HAP-1 (cell line): ENCODE measurements at regions not wholly inside any gene's neighbourhood (a gene's known extent, or its start where the extent isn't known, plus 50 kb on each side); places are given as distances from the start of the nearest gene placed in this dataset.

Source experiments
- DNase-seq, 2 experiments: peaks; one replicate each; pipeline ENCODE4 v3.0.0-alpha.2; 2016 to 2020; ENCODE audit warnings: low spot score in 2 of 2
- H3K27me3 ChIP-seq: fragments of 250-450 bp; sonication (Bioruptor Pico); 2 replicates; pipeline ENCODE4 v1.5.1; 2020; ENCODE audit warnings: low read depth, mild to moderate bottlenecking, moderate library complexity
- H3K36me3 ChIP-seq: fragments of 250-450 bp; sonication (Bioruptor Pico); replicated peaks from 2 replicates; pipeline ENCODE4 v1.5.1; 2020; ENCODE audit warnings: mild to moderate bottlenecking
- H3K4me1 ChIP-seq: fragments of 250-450 bp; sonication (Bioruptor Pico); 2 replicates; pipeline ENCODE4 v1.5.1; 2020; ENCODE audit warnings: mild to moderate bottlenecking
- H3K4me3 ChIP-seq: fragments of 250-450 bp; sonication (Bioruptor Pico); 2 replicates; pipeline ENCODE4 v1.5.1; 2020; ENCODE audit warnings: mild to moderate bottlenecking, moderate library complexity
- H3K9me3 ChIP-seq: fragments of 250-450 bp; sonication (Bioruptor Pico); 2 replicates; pipeline ENCODE4 v1.5.1; 2020; ENCODE audit warnings: mild to moderate bottlenecking, moderate library complexity
- in situ Hi-C: fragments of 300-500 bp; cut with MboI; formaldehyde crosslinking; loops from 3 replicates; pipeline ENCODE4 v1.14.3; 2020; ENCODE audit warnings: low sequenced_read_pairs, inconsistent platforms, mixed read lengths

DNA sequence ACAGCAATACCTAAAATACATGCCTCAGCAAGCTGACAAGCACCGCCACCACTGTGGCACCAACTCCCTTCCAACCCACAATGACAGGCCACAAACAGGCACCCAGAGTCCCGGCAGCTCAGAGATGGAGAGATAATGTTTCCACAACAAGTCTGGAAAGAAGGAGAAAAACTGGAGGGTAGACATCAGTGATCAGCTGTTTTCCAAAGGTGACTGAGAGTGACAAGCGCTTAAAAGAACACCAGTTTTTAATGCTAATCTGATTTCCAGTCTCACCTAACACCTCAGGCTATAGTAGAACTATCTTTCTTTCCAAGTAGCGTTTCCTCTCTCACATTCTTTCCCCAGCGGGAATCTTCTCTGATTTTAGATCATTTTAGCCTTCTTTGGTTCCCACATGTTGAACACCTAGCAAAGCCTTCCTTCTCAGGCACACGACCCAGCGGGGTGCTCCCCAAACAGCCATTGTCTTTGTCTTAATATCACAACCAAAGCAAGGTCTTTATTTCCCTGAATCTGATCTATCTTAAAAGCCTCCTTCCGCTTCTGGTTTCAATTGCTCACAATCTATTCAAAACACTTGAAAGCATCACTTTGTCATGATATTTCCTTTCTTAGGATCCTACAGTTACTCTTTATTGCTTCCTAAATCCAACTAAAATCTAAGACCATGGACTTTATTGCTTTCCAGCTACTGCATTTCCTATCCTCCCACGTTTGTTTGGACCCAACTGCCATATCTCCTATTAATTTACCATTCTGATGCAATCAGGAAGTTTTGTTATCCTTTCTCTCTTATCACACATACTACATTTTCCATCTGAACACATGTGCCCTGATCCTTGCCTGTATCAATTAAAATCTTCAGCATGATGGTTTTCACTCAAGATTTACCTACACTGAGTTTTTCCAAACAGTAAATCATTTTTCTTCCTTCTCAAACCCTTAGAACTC is 282.7 kb downstream of the ADGB start:
- no peaks in the 10 kb centered on the region for H3K9me3 ChIP-seq
- in situ Hi-C loops, result no loop called here
- H3K27me3 ChIP-seq, result peaks cover 2% of the 10 kb centered on the region; the same call in 1 of the 2 replicates
- no peak for DNase-seq
- no peaks in the 10 kb centered on the region for H3K4me1 ChIP-seq
- no peak overlapping the region for H3K4me3 ChIP-seq
- H3K36me3 ChIP-seq, result no peaks in the 10 kb centered on the region

DNA sequence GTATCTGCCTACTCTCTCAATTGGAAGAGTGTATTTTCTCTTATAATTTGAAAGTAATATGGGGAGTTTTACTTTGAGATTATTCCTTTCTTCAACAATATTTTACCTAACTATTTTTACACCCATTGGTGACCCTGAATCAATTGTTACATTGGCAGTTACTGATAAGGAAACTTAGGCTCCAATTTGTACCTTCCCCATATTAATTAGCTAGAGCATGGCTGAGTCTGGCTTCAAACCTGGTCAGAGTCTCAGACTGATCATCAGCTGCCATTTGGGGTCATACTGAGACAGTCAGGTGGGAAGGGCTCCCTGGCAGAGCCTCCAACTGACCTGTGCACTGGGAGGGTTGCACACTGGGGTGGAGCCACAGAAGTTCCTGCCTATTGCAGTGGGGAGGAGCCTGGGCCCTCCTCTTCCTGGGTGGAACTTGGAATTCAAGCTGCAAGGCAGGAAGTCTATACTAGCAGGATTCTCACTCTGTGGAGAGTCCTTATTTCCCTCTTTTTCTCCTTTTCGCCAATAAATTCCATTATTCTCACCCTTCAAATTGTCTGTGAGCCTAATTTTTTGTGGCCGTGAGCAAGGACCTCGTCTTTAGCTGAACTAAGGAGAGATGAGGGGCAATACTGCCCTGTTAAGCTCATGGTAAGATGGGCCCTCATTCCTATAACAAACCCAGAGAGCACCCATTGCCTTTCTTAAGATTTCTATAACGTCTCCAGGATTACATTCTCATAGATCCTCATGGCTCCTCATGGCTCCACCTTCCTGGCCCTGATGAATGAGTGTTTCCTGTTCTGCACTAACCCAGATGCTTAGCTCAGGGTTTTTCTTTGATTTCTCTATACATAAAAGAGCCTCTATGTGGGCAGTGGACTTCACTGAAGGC is 285.1 kb downstream of the ADGB start:
- H3K9me3 ChIP-seq, result no peaks in the 10 kb centered on the region
- no peaks in the 10 kb centered on the region for H3K4me1 ChIP-seq
- in situ Hi-C loops, result no loop called here
- H3K27me3 ChIP-seq, result peaks cover 2% of the 10 kb centered on the region; the same call in 1 of the 2 replicates
- no peak overlapping the region for H3K4me3 ChIP-seq
- no peak for DNase-seq
- H3K36me3 ChIP-seq, result no peaks in the 10 kb centered on the region

DNA sequence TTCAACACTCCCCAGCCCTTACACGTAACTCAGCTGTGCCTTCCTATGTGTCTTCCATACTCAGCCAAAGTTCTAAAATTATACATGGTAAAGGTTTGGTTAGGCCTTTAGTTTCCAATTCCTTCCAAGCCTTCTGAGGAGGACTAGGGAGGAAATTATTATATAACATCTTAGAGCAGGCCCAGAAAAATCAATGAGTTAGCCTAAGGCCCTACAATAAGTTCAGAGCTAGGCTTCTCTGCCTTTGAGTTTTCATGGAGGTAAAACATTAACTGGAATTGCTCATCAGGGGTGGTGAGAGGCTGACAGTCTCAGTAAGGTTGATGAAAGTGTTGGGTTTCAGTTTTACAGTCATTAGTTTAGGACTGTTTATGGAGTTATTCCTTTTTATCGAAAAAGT is 286.0 kb downstream of the ADGB start:
- H3K27me3 ChIP-seq, result peaks cover 2% of the 10 kb centered on the region; the same call in 1 of the 2 replicates
- H3K4me3 ChIP-seq, result no peak overlapping the region
- no peak for DNase-seq
- in situ Hi-C loops, result no loop called here
- H3K4me1 ChIP-seq, result no peaks in the 10 kb centered on the region
- no peaks in the 10 kb centered on the region for H3K9me3 ChIP-seq
- no peaks in the 10 kb centered on the region for H3K36me3 ChIP-seq

DNA sequence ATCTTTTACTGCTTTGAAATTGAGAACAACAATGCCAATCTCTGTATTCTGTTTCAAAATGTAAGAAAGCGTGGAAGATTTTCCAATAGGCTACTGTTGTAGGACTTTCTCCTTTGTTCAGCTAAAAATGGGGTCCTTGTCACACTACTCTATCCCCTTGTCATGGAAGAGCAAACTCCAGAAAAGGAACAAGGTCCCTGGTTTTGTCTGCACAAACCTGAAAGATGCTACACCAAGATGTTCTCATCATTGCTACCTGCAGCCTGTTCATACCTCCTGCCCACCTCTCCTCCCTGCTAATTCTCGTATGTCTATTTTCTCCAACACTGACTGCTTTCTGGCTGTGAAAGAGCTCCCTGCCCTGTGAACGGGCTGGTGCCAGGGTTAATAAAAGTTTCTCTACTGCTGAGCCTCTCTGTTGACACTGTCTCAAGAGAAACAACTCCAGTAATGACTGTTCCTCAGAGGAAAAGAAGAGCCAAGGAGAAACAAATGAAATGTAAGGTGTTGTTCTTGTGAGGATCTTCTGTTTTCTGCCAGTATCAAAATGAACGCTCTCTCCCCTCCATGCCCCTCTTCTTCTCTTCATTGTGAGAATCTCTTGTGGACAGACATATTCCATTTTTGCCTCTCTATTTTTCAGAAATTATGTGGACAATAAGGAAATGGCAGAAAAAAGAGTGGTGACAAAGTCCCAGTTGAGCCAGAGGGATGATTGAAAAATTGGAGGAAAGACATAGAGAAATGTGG is 287.1 kb downstream of the ADGB start:
- Histone ChIP-seq H3K4me1 (no peaks in the 10 kb centered on the region), H3K9me3 (no peaks in the 10 kb centered on the region), H3K4me3 (no peak overlapping the region), H3K27me3 (peaks cover 2% of the 10 kb centered on the region; the same call in 1 of the 2 replicates), H3K36me3 (no peaks in the 10 kb centered on the region)
- in situ Hi-C loops, result no loop called here
- no peak for DNase-seq

DNA sequence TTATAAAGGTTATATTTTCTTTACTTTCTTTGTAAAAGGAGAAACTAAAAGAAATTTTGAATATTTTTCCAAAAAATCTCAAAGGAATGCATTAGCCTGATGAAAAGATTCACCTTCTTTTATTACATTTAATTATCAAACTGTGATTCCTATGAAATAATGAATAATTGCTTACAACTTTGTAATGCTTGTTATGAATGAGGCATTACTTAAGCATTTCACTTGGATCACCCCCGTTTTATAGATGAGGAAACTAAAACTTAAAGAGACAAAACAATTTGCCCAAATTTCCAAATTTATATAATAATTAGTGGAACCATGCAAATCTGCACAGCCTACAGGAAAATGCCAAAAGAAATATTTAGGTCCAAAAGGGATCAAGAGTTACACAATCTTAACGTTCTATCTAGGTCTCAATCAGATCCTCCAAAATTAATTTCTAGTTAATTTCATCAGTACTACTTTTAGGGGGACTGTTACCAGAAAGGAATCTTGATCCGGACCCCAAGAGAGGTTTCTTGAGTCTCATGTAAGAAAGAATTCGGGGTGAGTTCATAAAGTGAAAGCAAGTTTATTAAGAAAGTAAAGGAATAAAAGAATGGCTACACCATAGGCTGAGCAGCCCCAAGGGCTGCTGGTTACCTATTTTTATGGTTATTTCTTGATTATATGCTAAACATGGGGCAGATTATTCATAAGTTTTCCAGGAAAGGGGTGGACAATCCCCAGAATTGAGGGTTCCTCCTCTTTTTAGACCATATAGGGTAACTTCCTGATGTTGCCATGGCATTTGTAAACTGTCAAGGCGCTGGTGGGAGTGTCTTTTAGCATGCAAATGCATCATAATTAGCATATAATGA is 288.0 kb downstream of the ADGB start:
- in situ Hi-C loops, result no loop called here
- H3K27me3 ChIP-seq, result no peaks in the 10 kb centered on the region; the same call in 1 of the 2 replicates
- H3K4me3 ChIP-seq, result no peak overlapping the region
- no peaks in the 10 kb centered on the region for H3K9me3 ChIP-seq
- H3K4me1 ChIP-seq, result no peaks in the 10 kb centered on the region
- no peaks in the 10 kb centered on the region for H3K36me3 ChIP-seq
- DNase-seq, result no peak

DNA sequence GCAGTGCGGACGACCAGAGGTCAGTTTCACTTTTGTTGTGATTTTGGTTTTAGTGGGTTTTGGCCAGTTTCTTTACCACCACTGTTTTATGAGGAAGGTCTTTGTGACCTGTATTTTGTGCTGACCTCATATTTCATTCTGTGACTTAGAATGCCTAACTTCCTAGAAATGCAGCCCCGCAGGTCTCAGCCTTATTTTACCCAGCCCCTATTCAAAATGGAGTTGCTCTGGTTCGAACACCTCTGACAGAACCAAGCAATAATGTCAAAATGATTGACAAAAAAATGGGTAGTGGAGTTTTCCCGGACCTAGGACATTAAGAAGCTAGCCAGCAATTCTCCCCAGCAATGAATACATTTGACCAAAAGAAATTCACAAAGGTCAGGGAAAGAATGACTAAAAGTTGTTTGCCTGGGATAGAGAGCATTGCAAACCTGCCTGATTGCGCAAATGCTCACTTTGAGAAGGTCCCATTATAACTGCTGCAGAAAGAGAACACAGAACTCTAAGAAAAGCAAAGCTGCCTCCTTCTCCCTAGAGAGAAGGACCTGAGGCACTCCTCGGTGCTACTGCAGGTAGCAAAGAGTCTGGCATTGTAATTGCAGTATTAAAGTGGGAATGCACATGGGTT is 288.8 kb downstream of the ADGB start:
- no peaks in the 10 kb centered on the region for H3K4me1 ChIP-seq
- in situ Hi-C loops, result no loop called here
- H3K9me3 ChIP-seq, result no peaks in the 10 kb centered on the region
- no peaks in the 10 kb centered on the region for H3K27me3 ChIP-seq
- no peak overlapping the region for H3K4me3 ChIP-seq
- H3K36me3 ChIP-seq, result no peaks in the 10 kb centered on the region
- no peak for DNase-seq

DNA sequence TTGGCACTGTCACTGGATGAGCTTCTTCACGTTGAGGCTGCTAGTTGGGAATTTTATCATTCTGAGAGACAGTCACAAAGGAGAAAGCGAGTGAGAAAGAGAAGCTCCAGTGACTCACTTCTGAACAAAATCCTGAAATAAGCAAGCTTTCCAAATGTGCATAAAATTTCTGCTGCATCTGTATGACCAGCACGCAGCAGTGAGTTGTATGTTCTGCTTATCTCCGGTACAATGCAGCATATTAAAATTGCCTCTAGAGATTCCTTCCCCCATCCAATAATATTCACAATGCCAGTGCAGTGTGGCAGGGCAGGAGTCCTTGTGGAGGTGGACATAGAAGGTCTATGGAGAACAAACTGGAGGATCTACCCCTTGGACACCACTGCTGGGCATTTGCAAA is 290.5 kb downstream of the ADGB start:
- no peak for DNase-seq
- no peaks in the 10 kb centered on the region for H3K27me3 ChIP-seq
- H3K36me3 ChIP-seq, result no peaks in the 10 kb centered on the region
- H3K4me1 ChIP-seq, result no peaks in the 10 kb centered on the region
- no peaks in the 10 kb centered on the region for H3K9me3 ChIP-seq
- in situ Hi-C loops, result no loop called here
- no peak overlapping the region for H3K4me3 ChIP-seq

DNA sequence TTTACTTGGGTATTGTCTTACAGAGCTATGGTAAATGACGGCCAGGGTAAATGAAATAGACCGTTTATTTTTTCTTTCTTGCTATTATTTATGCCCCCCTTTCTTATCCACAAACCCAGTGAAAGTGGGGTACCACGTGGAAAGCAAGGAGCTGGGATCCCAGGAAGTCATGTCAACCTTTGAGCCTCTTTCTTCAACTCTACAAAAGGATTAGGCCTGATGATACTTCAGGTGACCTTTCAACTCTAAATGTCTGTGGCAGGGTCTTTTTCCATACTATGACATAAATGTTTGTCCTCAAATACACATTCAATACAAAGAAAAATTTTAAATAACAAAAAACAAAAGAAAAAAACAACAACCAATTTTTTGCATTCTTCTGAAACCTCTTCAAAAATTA is 291.4 kb downstream of the ADGB start:
- in situ Hi-C loops, result no loop called here
- DNase-seq, result no peak

DNA sequence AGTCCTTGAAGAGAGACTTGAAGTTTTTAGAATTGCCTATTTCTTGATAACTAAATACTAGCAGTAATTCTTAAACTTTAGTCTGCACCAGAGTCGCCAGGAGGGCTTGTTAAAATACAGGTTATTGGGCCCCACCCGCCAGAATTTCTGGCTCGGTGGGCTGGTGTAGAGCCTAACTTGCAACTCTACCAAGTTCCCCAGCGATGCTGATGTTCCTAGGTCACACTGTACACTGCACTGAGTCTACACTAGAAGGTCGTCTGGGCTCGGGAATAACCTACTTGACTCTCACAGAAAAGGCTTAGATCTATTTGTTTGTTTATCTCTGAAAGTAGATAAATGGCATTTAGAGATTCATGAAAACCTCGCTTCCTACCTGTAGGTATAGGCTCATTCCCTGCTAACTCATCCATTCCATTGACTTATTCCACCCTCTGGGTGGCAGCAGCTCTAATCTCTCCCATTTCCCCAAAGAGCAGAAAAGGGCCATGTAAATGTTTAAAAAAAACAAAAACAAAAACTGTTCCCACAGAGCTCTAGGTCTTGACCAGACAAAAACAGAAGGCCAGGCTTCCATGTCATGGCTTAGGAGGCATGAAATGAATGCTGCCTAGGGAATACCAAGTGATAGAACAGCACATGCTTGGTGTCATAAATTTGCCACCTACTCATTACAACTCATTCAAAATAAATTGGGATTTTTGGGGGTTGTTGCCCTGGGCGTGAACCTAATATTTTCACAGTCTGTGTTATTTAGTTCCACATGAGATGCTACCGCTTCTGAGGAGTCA is 292.1 kb downstream of the ADGB start:
- Histone ChIP-seq H3K9me3 (no peaks in the 10 kb centered on the region), H3K4me3 (no peak overlapping the region), H3K36me3 (no peaks in the 10 kb centered on the region), H3K27me3 (no peaks in the 10 kb centered on the region), H3K4me1 (no peaks in the 10 kb centered on the region)
- no peak for DNase-seq
- in situ Hi-C loops, result no loop called here

More for the DNA sequence above, 291.4 kb downstream of the ADGB start:
- H3K4me3 ChIP-seq, result no peak overlapping the region
- no peaks in the 10 kb centered on the region for H3K36me3 ChIP-seq
- no peaks in the 10 kb centered on the region for H3K4me1 ChIP-seq
- H3K27me3 ChIP-seq, result no peaks in the 10 kb centered on the region
- H3K9me3 ChIP-seq, result no peaks in the 10 kb centered on the region

DNA sequence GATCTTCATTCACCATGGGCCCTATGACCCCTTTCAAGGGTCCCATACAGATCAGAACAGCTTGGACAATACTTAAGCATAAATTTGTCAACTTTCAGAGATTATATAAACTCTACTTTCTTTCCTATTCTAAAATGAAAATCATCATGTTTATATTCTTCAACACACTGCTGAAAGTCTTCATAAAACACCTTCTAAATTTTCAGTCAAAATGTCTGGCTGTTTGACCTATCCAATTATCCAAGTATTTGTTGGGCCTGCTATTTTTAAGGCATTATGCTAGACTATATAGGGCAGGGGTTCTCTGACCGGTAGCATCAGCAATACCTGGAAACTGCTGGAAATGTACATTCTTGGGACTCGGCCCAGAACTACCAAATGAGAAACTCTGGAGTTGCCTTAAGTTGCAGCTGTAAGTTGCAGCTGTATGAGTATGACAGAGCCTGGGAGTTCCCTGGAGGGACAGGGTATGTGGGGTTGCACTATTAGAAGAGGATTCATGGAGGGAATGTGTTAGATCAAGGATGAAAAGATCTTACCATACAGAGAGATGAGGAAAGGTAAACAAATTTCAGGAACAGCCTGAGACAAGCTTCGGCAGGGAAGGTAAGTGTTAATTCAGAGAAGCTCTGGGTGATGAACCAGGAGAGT is 293.0 kb downstream of the ADGB start:
- no peaks in the 10 kb centered on the region for H3K9me3 ChIP-seq
- no peaks in the 10 kb centered on the region for H3K36me3 ChIP-seq
- no peak for DNase-seq
- H3K27me3 ChIP-seq, result 0 out of 2 replicates have a peak, but pooled peaks cover 2% of the 10 kb centered on the region
- in situ Hi-C loops, result no loop called here
- no peak overlapping the region for H3K4me3 ChIP-seq
- H3K4me1 ChIP-seq, result no peaks in the 10 kb centered on the region

DNA sequence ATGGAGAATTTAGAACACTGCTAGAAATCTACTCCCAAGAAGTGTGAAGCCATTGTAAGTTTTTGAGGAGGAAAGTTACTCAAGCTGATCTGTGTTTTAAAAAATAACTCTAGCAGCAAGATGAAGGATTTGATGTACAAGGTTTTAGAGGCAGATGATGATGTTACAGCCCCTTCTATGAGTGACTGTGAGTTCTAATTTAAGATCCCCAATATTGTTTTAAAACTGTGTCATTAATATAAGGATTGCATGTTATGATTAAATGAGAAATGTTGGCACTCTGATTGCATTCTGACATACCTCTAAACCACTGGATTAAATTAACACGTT is 293.5 kb downstream of the ADGB start:
- H3K36me3 ChIP-seq, result no peaks in the 10 kb centered on the region
- in situ Hi-C loops, result no loop called here
- H3K4me3 ChIP-seq, result no peak overlapping the region
- 0 out of 2 replicates have a peak, but pooled peaks cover 3% of the 10 kb centered on the region for H3K27me3 ChIP-seq
- no peak for DNase-seq
- no peaks in the 10 kb centered on the region for H3K4me1 ChIP-seq
- H3K9me3 ChIP-seq, result no peaks in the 10 kb centered on the region
